KMS-11 (cell line): ENCODE measurements at regions not wholly inside any gene's neighbourhood (a gene's known extent, or its start where the extent isn't known, plus 50 kb on each side); places are given as distances from the start of the nearest gene placed in this dataset.

ENCODE experiments used
- H2AFZ ChIP-seq: fragments of 200-600 bp; sonication (generic); 2 replicates; pipeline ENCODE4 v1.6.1; 2016; ENCODE audit warnings: antibody characterized with exemption, mixed run types, low read depth
- H3K27ac ChIP-seq: fragments of 200-600 bp; sonication (generic); 2 replicates; pipeline ENCODE4 v1.6.1; 2016; ENCODE audit warnings: mild to moderate bottlenecking, mixed run types
- H3K27me3 ChIP-seq: fragments of 200-600 bp; sonication (generic); 2 replicates; pipeline ENCODE4 v1.6.1; 2017; ENCODE audit warnings: mild to moderate bottlenecking, low read depth, mixed run types, moderate library complexity; ENCODE audit not compliant: insufficient read depth
- H3K36me3 ChIP-seq: fragments of 200-600 bp; sonication (generic); 2 replicates; pipeline ENCODE4 v1.6.1; 2017; ENCODE audit warnings: mild to moderate bottlenecking, mixed run types; ENCODE audit not compliant: insufficient read depth
- H3K4me1 ChIP-seq: fragments of 200-600 bp; sonication (generic); 2 replicates; pipeline ENCODE4 v1.6.1; 2016; ENCODE audit warnings: mild to moderate bottlenecking, low read depth, mixed run types; ENCODE audit not compliant: poor library complexity, severe bottlenecking
- H3K4me2 ChIP-seq: fragments of 200-600 bp; sonication (generic); 2 replicates; pipeline ENCODE4 v1.7.0; 2016; ENCODE audit warnings: mild to moderate bottlenecking, mixed run types
- H3K4me3 ChIP-seq: fragments of 200-600 bp; sonication (generic); IDR thresholded peaks from 2 replicates; pipeline ENCODE4 v1.6.1; 2017; ENCODE audit warnings: low read depth, low read length, mixed read lengths; ENCODE audit not compliant: insufficient read depth
- H3K79me2 ChIP-seq: fragments of 200-600 bp; sonication (generic); 2 replicates; pipeline ENCODE4 v1.6.1; 2016; ENCODE audit warnings: low read depth, mixed run types; ENCODE audit not compliant: insufficient read depth
- H3K9ac ChIP-seq: fragments of 200-600 bp; sonication (generic); 2 replicates; pipeline ENCODE4 v1.6.1; 2016; ENCODE audit warnings: mild to moderate bottlenecking, mixed run types
- H4K20me1 ChIP-seq: fragments of 200-600 bp; sonication (generic); 2 replicates; pipeline ENCODE4 v1.6.1; 2016; ENCODE audit warnings: mild to moderate bottlenecking, mixed run types; ENCODE audit not compliant: insufficient read depth
- CTCF ChIP-seq: fragments of 200-600 bp; sonication (generic); conservative IDR thresholded peaks from 2 replicates; pipeline ENCODE4 v1.6.1; 2017; ENCODE audit warnings: low read depth, mild to moderate bottlenecking, antibody characterized with exemption, low read length, moderate library complexity, mixed read lengths

GRCh38 chr1:190849346-190849745, 371.7 kb upstream of the BRINP3 start:
- Histone ChIP-seq H3K27me3 (no peaks in the 10 kb centered on the region), H3K36me3 (no peaks in the 10 kb centered on the region), H3K79me2 (no peaks in the 10 kb centered on the region), H3K4me3 (no peak overlapping the region), H4K20me1 (no peaks in the 10 kb centered on the region), H3K4me1 (no peaks in the 10 kb centered on the region), H2AFZ (no peak overlapping the region), H3K9ac (no peak overlapping the region), H3K4me2 (no peak overlapping the region), H3K27ac (no peak overlapping the region)
- no peak for TF ChIP-seq CTCF

GRCh38 chr1:190852611-190853010, 374.9 kb upstream of the BRINP3 start:
- Histone ChIP-seq H3K4me3 (no peak overlapping the region), H3K4me2 (no peak overlapping the region), H3K79me2 (no peaks in the 10 kb centered on the region), H3K4me1 (no peaks in the 10 kb centered on the region), H3K9ac (no peak overlapping the region), H3K27me3 (no peaks in the 10 kb centered on the region), H3K36me3 (no peaks in the 10 kb centered on the region), H3K27ac (no peak overlapping the region), H4K20me1 (no peaks in the 10 kb centered on the region), H2AFZ (no peak overlapping the region)
- TF ChIP-seq CTCF: no peak

GRCh38 chr1:190858140-190858539, 380.5 kb upstream of the BRINP3 start:
- no peaks in the 10 kb centered on the region for H3K27me3 ChIP-seq

GRCh38 chr1:190864013-190864641, 386.5 kb upstream of the BRINP3 start:
- Histone ChIP-seq H3K27me3 (no peaks in the 10 kb centered on the region), H3K4me1 (no peaks in the 10 kb centered on the region), H3K9ac (no peak overlapping the region), H3K27ac (no peak overlapping the region), H2AFZ (no peak overlapping the region), H3K4me2 (no peak overlapping the region), H4K20me1 (no peaks in the 10 kb centered on the region), H3K36me3 (no peaks in the 10 kb centered on the region), H3K79me2 (no peaks in the 10 kb centered on the region), H3K4me3 (no peak overlapping the region)
- TF ChIP-seq CTCF: no peak

More at GRCh38 chr1:190858140-190858539, 380.5 kb upstream of the BRINP3 start:
- no peak overlapping the region for H3K27ac ChIP-seq
- no peaks in the 10 kb centered on the region for H3K4me1 ChIP-seq
- no peak overlapping the region for H3K4me2 ChIP-seq
- no peaks in the 10 kb centered on the region for H4K20me1 ChIP-seq
- no peak overlapping the region for H3K4me3 ChIP-seq
- TF ChIP-seq CTCF: no peak
- no peaks in the 10 kb centered on the region for H3K79me2 ChIP-seq
- no peak overlapping the region for H3K9ac ChIP-seq
- H2AFZ ChIP-seq: no peak overlapping the region
- H3K36me3 ChIP-seq: no peaks in the 10 kb centered on the region
